HepG2 (cell line): ENCODE measurements at regions not wholly inside any gene's neighbourhood (a gene's known extent, or its start where the extent isn't known, plus 50 kb on each side); places are given as distances from the start of the nearest gene placed in this dataset.

Experiments
- CTCF ChIP-seq: sonication (generic); formaldehyde crosslinking; IDR thresholded peaks from 2 replicates; pipeline ENCODE4 v1.5.0; 2020; ENCODE audit warnings: mild to moderate bottlenecking, missing genetic modification reagents, moderate library complexity
- FIP1L1 ChIP-seq: fragments of 200-400 bp; formaldehyde crosslinking; IDR thresholded peaks from 2 replicates; pipeline ENCODE4 v1.6.1; 2018; ENCODE audit warnings: low read depth, mild to moderate bottlenecking, low read length, moderate library complexity, borderline replicate concordance; ENCODE audit not compliant: insufficient read depth
- NBN ChIP-seq: fragments of 450-650 bp; conservative IDR thresholded peaks from 2 replicates; pipeline ENCODE4 v1.6.1; 2017
- POGK ChIP-seq: sonication (generic); formaldehyde crosslinking; conservative IDR thresholded peaks from 2 replicates; pipeline ENCODE4 v1.8.0; 2022; ENCODE audit warnings: mild to moderate bottlenecking, moderate library complexity, missing genetic modification reagents
- POLR2A ChIP-seq, 2 experiments: IDR thresholded peaks; 2 replicates each; pipeline ENCODE4 v1.6.1; 2011; ENCODE audit warnings: low read depth in 2 of 2, low read length in 2 of 2, mild to moderate bottlenecking in 1 of 2, moderate library complexity in 1 of 2; ENCODE audit not compliant: insufficient read depth in 1 of 2
- ZBTB1 ChIP-seq: sonication (generic); formaldehyde crosslinking; IDR thresholded peaks from 2 replicates; pipeline ENCODE4 v1.4.0; 2020; ENCODE audit warnings: missing genetic modification reagents, borderline replicate concordance
- ZNF274 ChIP-seq: sonication (generic); formaldehyde crosslinking; IDR thresholded peaks from 2 replicates; pipeline ENCODE4 v1.5.1; 2020; ENCODE audit warnings: mild to moderate bottlenecking, missing genetic modification reagents

GRCh38 chr12:38144601-38145436, 171.8 kb upstream of the ALG10B start:
- TF ChIP-seq ZNF274 (CRISPR knock-in tag) (no peak), NBN (no peak), POGK (no peak), POLR2A (IDR thresholded peaks at IDR 0.05; ENCODE audit: insufficient read depth in 1 of 2, low read depth in 2 of 2, low read length in 2 of 2) (no peak), FIP1L1 (no peak), ZBTB1 (no peak), CTCF (CRISPR knock-in tag) (no peak)
